H9 (cell line): ENCODE measurements at regions not wholly inside any gene's neighbourhood (a gene's known extent, or its start where the extent isn't known, plus 50 kb on each side); places are given as distances from the start of the nearest gene placed in this dataset.

Experiments
- DNase-seq: peaks from one replicate; pipeline ENCODE4 v3.0.0-alpha.2; 2017
- H2AFZ ChIP-seq: one replicate; pipeline ENCODE4 v1.6.1; 2013; ENCODE audit warnings: mild to moderate bottlenecking, low read length, control low read depth, moderate library complexity
- H2AK5ac ChIP-seq: 2 replicates; pipeline ENCODE4 v1.6.1; 2013; ENCODE audit warnings: low read length, control low read depth, mixed read lengths; ENCODE audit not compliant: insufficient read length
- H2BK120ac ChIP-seq: one replicate; pipeline ENCODE4 v1.6.1; 2013; ENCODE audit warnings: low read depth, mild to moderate bottlenecking, low read length, control low read depth, inconsistent platforms; ENCODE audit not compliant: poor library complexity, severe bottlenecking
- H2BK12ac ChIP-seq: 2 replicates; pipeline ENCODE4 v1.6.1; 2013; ENCODE audit warnings: low read length, control low read depth, mixed read lengths, low read depth; ENCODE audit not compliant: insufficient read length
- H2BK15ac ChIP-seq: 2 replicates; pipeline ENCODE4 v1.6.1; 2013; ENCODE audit warnings: low read depth, low read length, control low read depth
- H2BK20ac ChIP-seq: one replicate; pipeline ENCODE4 v1.6.1; 2013; ENCODE audit warnings: low read depth, mild to moderate bottlenecking, low read length, control low read depth, inconsistent platforms; ENCODE audit not compliant: poor library complexity, severe bottlenecking
- H2BK5ac ChIP-seq: 2 replicates; pipeline ENCODE4 v1.6.1; 2013; ENCODE audit warnings: low read length, control low read depth, mixed read lengths; ENCODE audit not compliant: insufficient read length
- H3K14ac ChIP-seq: 2 replicates; pipeline ENCODE4 v1.6.1; 2013; ENCODE audit warnings: low read length, control low read depth; ENCODE audit not compliant: insufficient read depth
- H3K18ac ChIP-seq: 2 replicates; pipeline ENCODE4 v1.6.1; 2013; ENCODE audit warnings: low read depth, mild to moderate bottlenecking, mixed read lengths, low read length, control low read depth; ENCODE audit not compliant: insufficient read length
- H3K23ac ChIP-seq: 2 replicates; pipeline ENCODE4 v1.6.1; 2013; ENCODE audit warnings: low read length, control low read depth, mixed read lengths, low read depth; ENCODE audit not compliant: insufficient read length
- H3K23me2 ChIP-seq: 2 replicates; pipeline ENCODE4 v1.6.1; 2013; ENCODE audit warnings: low read depth, mild to moderate bottlenecking, mixed read lengths, low read length, control low read depth; ENCODE audit not compliant: insufficient read length, poor library complexity, severe bottlenecking
- H3K27ac ChIP-seq: 2 replicates; pipeline ENCODE4 v1.5.1; 2013; ENCODE audit warnings: low read length, control low read depth, mixed read lengths, low read depth; ENCODE audit not compliant: insufficient read length
- H3K27me3 ChIP-seq: 2 replicates; pipeline ENCODE4 v1.6.1; 2013; ENCODE audit warnings: low read length, control low read depth, inconsistent platforms; ENCODE audit not compliant: insufficient read depth
- H3K4ac ChIP-seq: 2 replicates; pipeline ENCODE4 v1.6.1; 2013; ENCODE audit warnings: low read depth, mild to moderate bottlenecking, control low read depth, inconsistent platforms, low read length, moderate library complexity
- H3K4me1 ChIP-seq: 2 replicates; pipeline ENCODE4 v1.6.1; 2013; ENCODE audit warnings: low read length, control low read depth, inconsistent platforms; ENCODE audit not compliant: insufficient read depth
- H3K4me2 ChIP-seq: 2 replicates; pipeline ENCODE4 v1.6.1; 2013; ENCODE audit warnings: low read length, control low read depth, mixed read lengths; ENCODE audit not compliant: insufficient read length, insufficient read depth
- H3K56ac ChIP-seq: 2 replicates; pipeline ENCODE4 v1.6.1; 2013; ENCODE audit warnings: low read depth, mild to moderate bottlenecking, mixed read lengths, low read length, control low read depth; ENCODE audit not compliant: insufficient read length
- H3K79me1 ChIP-seq: 2 replicates; pipeline ENCODE4 v1.6.1; 2013; ENCODE audit warnings: low read depth, mild to moderate bottlenecking, moderate library complexity, low read length, control low read depth, inconsistent platforms; ENCODE audit not compliant: insufficient read depth, poor library complexity, severe bottlenecking
- H3K79me2 ChIP-seq: 2 replicates; pipeline ENCODE4 v1.6.1; 2013; ENCODE audit warnings: low read length, control low read depth, inconsistent platforms; ENCODE audit not compliant: insufficient read depth
- H3K9ac ChIP-seq: 2 replicates; pipeline ENCODE4 v1.6.1; 2013; ENCODE audit warnings: low read length, control low read depth, mixed read lengths; ENCODE audit not compliant: insufficient read length; ENCODE audit errors: extremely low read depth
- H3K9me3 ChIP-seq: one replicate; pipeline ENCODE4 v1.6.1; 2013; ENCODE audit warnings: low read depth, low read length, inconsistent platforms; ENCODE audit not compliant: control insufficient read depth
- H3T11ph ChIP-seq: one replicate; pipeline ENCODE4 v1.6.1; 2013; ENCODE audit warnings: mild to moderate bottlenecking, low read length, control low read depth, inconsistent platforms
- H4K20me1 ChIP-seq: one replicate; pipeline ENCODE4 v1.6.1; 2013; ENCODE audit not compliant: control insufficient read depth, insufficient read length, insufficient read depth
- H4K5ac ChIP-seq: 2 replicates; pipeline ENCODE4 v1.6.1; 2013; ENCODE audit warnings: low read depth, mild to moderate bottlenecking, mixed read lengths, low read length, control low read depth; ENCODE audit not compliant: insufficient read length
- H4K8ac ChIP-seq: replicated peaks from 2 replicates; pipeline ENCODE4 v1.6.1; 2013; ENCODE audit warnings: low read length, control low read depth, mixed read lengths, low read depth; ENCODE audit not compliant: insufficient read length
- H4K91ac ChIP-seq: 2 replicates; pipeline ENCODE4 v1.6.1; 2013; ENCODE audit warnings: low read depth, mild to moderate bottlenecking, moderate library complexity, mixed read lengths, low read length, control low read depth; ENCODE audit not compliant: insufficient read length
- H3K27ac Mint-ChIP-seq, 3 experiments: 2 replicates in 2 of 3; 3 replicates in 1 of 3; pipeline ENCODE4 v1.8.0; 2020 to 2021; ENCODE audit warnings: mixed read lengths in 3 of 3, mild to moderate bottlenecking in 1 of 3, moderate library complexity in 1 of 3
- H3K27me3 Mint-ChIP-seq: 2 replicates; pipeline ENCODE4 v1.8.0; 2021; ENCODE audit warnings: low read depth, mild to moderate bottlenecking, moderate library complexity, mixed read lengths
- H3K36me3 Mint-ChIP-seq, 3 experiments: 2 replicates in 2 of 3; 3 replicates in 1 of 3; pipeline ENCODE4 v1.8.0; 2020 to 2021; ENCODE audit warnings: low read depth in 3 of 3, mixed read lengths in 3 of 3; ENCODE audit not compliant: insufficient read depth in 1 of 3
- H3K4me1 Mint-ChIP-seq, 2 experiments: 2 replicates each; pipeline ENCODE4 v1.8.0; 2020; ENCODE audit warnings: mixed read lengths in 2 of 2
- H3K4me3 Mint-ChIP-seq, 2 experiments: 2 replicates in 1 of 2; 3 replicates in 1 of 2; pipeline ENCODE4 v1.8.0; 2020 to 2021; ENCODE audit warnings: mild to moderate bottlenecking in 2 of 2, mixed read lengths in 2 of 2, moderate library complexity in 1 of 2
- H3K9me3 Mint-ChIP-seq, 2 experiments: 2 replicates in 1 of 2; 3 replicates in 1 of 2; pipeline ENCODE4 v1.8.0; 2020; ENCODE audit warnings: mild to moderate bottlenecking in 2 of 2, mixed read lengths in 2 of 2, moderate library complexity in 1 of 2
- CTCF ChIP-seq: fragments of 200-600 bp; sonication (generic); conservative IDR thresholded peaks from 3 replicates; pipeline ENCODE4 v1.8.0; 2021; ENCODE audit warnings: antibody characterized with exemption, mild to moderate bottlenecking
- WGBS: extraction: QIAGEN DNeasy Blood & Tissue Kit; methylation state at CpG from one replicate; pipeline ENCODE4 v1.1.7; 2013; ENCODE audit warnings: missing lambda C conversion rate, low lambda C conversion rate, mixed read lengths; ENCODE audit not compliant: insufficient read length; ENCODE audit errors: extremely low coverage; 5-methylcytosine and 5-hydroxymethylcytosine counted together

GRCh38 chr7:155962191-155962967 lies 150.1 kb upstream of the SHH start:
- no peak overlapping the region for H3K4me3 Mint-ChIP-seq
- no peak overlapping the region for H3K4ac ChIP-seq
- no CpG with 5 or more reads among the region's 13 CpGs for WGBS
- no peaks in the 10 kb centered on the region for H3K9me3 ChIP-seq
- TF ChIP-seq CTCF = no peak
- H2BK120ac ChIP-seq = no peak overlapping the region
- H2BK20ac ChIP-seq = no peak overlapping the region
- H3K56ac ChIP-seq = no peak overlapping the region
- H3K27ac ChIP-seq = no peak overlapping the region
- H3K79me1 ChIP-seq = no peaks in the 10 kb centered on the region
- no peaks in the 10 kb centered on the region for H3K9me3 Mint-ChIP-seq
- DNase-seq = no peak
- no peak overlapping the region for H2BK15ac ChIP-seq
- H4K8ac ChIP-seq = no peak overlapping the region
- H3K4me1 ChIP-seq = no peaks in the 10 kb centered on the region
- H2AFZ ChIP-seq = no peak overlapping the region
- no peak overlapping the region for H3K18ac ChIP-seq
- H3K36me3 Mint-ChIP-seq = no peaks in the 10 kb centered on the region
- H3K4me2 ChIP-seq = no peak overlapping the region
- H3K4me1 Mint-ChIP-seq = peaks cover 4 to 5% of the 10 kb centered on the region in 2 experiments; a peak in 2 of 4 replicates
- H4K20me1 ChIP-seq = no peaks in the 10 kb centered on the region
- H3K27me3 ChIP-seq = no peaks in the 10 kb centered on the region
- no peak overlapping the region for H2BK5ac ChIP-seq
- no peak overlapping the region for H3K23ac ChIP-seq
- H3T11ph ChIP-seq = no peak overlapping the region
- no peak overlapping the region for H4K91ac ChIP-seq
- H3K14ac ChIP-seq = no peak overlapping the region
- no peak overlapping the region for H3K27ac Mint-ChIP-seq
- H2AK5ac ChIP-seq = no peak overlapping the region
- no peaks in the 10 kb centered on the region for H3K79me2 ChIP-seq
- H3K27me3 Mint-ChIP-seq = peaks cover 1% of the 10 kb centered on the region
- H3K9ac ChIP-seq = no peak overlapping the region
- no peaks in the 10 kb centered on the region for H3K23me2 ChIP-seq
- no peak overlapping the region for H2BK12ac ChIP-seq
- H4K5ac ChIP-seq = no peak overlapping the region
